Posterior cingulate gyrus (tissue), 11 donors: ENCODE measurements at regions not wholly inside any gene's neighbourhood (a gene's known extent, or its start where the extent isn't known, plus 50 kb on each side); places are given as distances from the start of the nearest gene placed in this dataset.
"Not testable (repeated sequence)": the region's sequence is repeated elsewhere in the genome, so short reads cannot be mapped to it uniquely, and the experiment has no call there.

Experiments used
- DNase-seq, 10 donors: peaks; one replicate each; pipeline versions ENCODE4 v3.0.0 to v3.0.0-alpha.2; 2020 to 2021; ENCODE audit warnings: mixed read lengths in 3 of 10
- intact Hi-C: fragments of 100-400 bp; cut with DNase I; formaldehyde crosslinking; loops from one replicate; pipeline ENCODE4 v1.15.1; 2023

- intact Hi-C loops: no loop called here
- DNase-seq: no peak
These were observed 65.3 kb upstream of the PTGDR start for GRCh38 chr14:52202151-52202550.

GRCh38 chr14:52190337-52190931, 77.1 kb upstream of the PTGDR start:
- DNase-seq: no peak
- intact Hi-C loops: no loop called here

- DNase-seq: no peak
- intact Hi-C loops: no loop called here
These were observed 78.2 kb upstream of the PTGDR start for GRCh38 chr14:52189325-52189724.

GRCh38 chr14:52188381-52188780, 79.1 kb upstream of the PTGDR start:
- intact Hi-C loops: no loop called here
- DNase-seq: no peak

GRCh38 chr14:52185178-52185577, 82.3 kb upstream of the PTGDR start:
- intact Hi-C loops: no loop called here
- no peak for DNase-seq

- no peak for DNase-seq
- intact Hi-C loops: no loop called here
These were observed 84.6 kb upstream of the PTGDR start for GRCh38 chr14:52182853-52183252.

GRCh38 chr14:52179141-52179790, 88.2 kb upstream of the PTGDR start:
- intact Hi-C loops: no loop called here
- no peak for DNase-seq

GRCh38 chr14:52175982-52176502, 91.5 kb upstream of the PTGDR start:
- DNase-seq: no peak
- intact Hi-C loops: no loop called here

- intact Hi-C loops, DNase-seq: not testable (repeated sequence)
These were observed 95.6 kb upstream of the PTGDR start for GRCh38 chr14:52171932-52172331.

- DNase-seq: peak in 1 of 10 donors; percentile 75
- intact Hi-C loops: no loop called here
These were observed 98.0 kb upstream of the NID2 start for GRCh38 chr14:52166822-52167221.

GRCh38 chr14:52155651-52156213, 86.9 kb upstream of the NID2 start:
- intact Hi-C loops: no loop called here
- DNase-seq: peak in 6 of 10 donors; percentile 4 to 83 (median 42)

GRCh38 chr14:52154992-52155650, 86.3 kb upstream of the NID2 start:
- intact Hi-C loops: no loop called here
- DNase-seq: no peak

GRCh38 chr14:52153939-52154338, 85.1 kb upstream of the NID2 start:
- intact Hi-C loops: no loop called here
- no peak for DNase-seq

GRCh38 chr14:52150162-52150561, 81.3 kb upstream of the NID2 start:
- no peak for DNase-seq
- intact Hi-C loops: no loop called here

GRCh38 chr14:52148371-52148770, 79.5 kb upstream of the NID2 start:
- DNase-seq: no peak
- intact Hi-C loops: no loop called here

- no peak for DNase-seq
- intact Hi-C loops: no loop called here
These were observed 77.6 kb upstream of the NID2 start for GRCh38 chr14:52146504-52146903.

GRCh38 chr14:52144099-52144498, 75.2 kb upstream of the NID2 start:
- intact Hi-C loops, DNase-seq: not testable (repeated sequence)

- intact Hi-C loops: no loop called here
- DNase-seq: no peak
These were observed 73.6 kb upstream of the NID2 start for GRCh38 chr14:52142504-52142903.

- intact Hi-C loops: loop anchor here (1.0 kb wide), 2 partner anchors 54 to 135 kb away; no protein-coding TSS in a partner anchor
- DNase-seq: peak in 9 of 10 donors; percentile 38 to 92 (median 69)
These were observed 62.9 kb upstream of the NID2 start for GRCh38 chr14:52131640-52132320.

- intact Hi-C loops: no loop called here
- no peak for DNase-seq
These were observed 60.9 kb upstream of the NID2 start for GRCh38 chr14:52129721-52130120.

GRCh38 chr14:52125885-52126284, 57.0 kb upstream of the NID2 start:
- intact Hi-C loops: no loop called here

More at GRCh38 chr14:52125885-52126284, 57.0 kb upstream of the NID2 start:
- DNase-seq: no peak
